ENCODE measurements at regions not wholly inside any gene's neighbourhood (a gene's known extent, or its start where the extent isn't known, plus 50 kb on each side); places are given as distances from the start of the nearest gene placed in this dataset.

DNA sequence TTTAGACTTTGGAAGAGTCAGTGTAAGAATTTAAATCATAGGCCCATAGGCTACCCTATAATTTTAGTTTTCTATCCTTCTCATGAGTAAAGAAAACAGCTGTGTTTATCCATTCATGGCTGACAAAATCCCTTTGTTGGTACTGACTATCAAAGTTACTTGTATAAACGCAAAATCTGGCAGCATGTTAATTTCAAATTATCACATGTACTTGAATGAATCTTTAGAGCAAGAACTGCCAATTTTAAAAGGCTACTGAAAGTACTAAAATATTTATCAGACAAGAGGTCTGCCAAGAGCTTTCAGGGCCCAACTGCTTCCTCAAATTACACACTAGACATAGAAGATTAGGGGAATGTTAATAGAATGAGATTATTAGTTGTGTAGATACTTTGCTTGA lies 66.6 kb downstream of the MYL12B start:
- ChIA-PET CTCF (interaction anchor here (1.0 to 2.4 kb wide), 2 partner anchors 265 to 375 kb away, joined by 3 to 4 read pairs; no protein-coding TSS in a partner anchor), POLR2A (no interaction called here)
- no peak for DNase-seq (ENCODE audit: low read depth, low spot score)
- TF ChIP-seq, protein P1, sequence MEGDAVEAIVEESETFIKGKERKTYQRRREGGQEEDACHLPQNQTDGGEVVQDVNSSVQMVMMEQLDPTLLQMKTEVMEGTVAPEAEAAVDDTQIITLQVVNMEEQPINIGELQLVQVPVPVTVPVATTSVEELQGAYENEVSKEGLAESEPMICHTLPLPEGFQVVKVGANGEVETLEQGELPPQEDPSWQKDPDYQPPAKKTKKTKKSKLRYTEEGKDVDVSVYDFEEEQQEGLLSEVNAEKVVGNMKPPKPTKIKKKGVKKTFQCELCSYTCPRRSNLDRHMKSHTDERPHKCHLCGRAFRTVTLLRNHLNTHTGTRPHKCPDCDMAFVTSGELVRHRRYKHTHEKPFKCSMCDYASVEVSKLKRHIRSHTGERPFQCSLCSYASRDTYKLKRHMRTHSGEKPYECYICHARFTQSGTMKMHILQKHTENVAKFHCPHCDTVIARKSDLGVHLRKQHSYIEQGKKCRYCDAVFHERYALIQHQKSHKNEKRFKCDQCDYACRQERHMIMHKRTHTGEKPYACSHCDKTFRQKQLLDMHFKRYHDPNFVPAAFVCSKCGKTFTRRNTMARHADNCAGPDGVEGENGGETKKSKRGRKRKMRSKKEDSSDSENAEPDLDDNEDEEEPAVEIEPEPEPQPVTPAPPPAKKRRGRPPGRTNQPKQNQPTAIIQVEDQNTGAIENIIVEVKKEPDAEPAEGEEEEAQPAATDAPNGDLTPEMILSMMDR (IDR thresholded peaks at IDR 0.05; ENCODE audit: insufficient read depth, low read length, missing control alignments), result no peak
- no peak overlapping the region for H3K4me3 ChIP-seq (ENCODE audit: low read depth, low read length)

DNA sequence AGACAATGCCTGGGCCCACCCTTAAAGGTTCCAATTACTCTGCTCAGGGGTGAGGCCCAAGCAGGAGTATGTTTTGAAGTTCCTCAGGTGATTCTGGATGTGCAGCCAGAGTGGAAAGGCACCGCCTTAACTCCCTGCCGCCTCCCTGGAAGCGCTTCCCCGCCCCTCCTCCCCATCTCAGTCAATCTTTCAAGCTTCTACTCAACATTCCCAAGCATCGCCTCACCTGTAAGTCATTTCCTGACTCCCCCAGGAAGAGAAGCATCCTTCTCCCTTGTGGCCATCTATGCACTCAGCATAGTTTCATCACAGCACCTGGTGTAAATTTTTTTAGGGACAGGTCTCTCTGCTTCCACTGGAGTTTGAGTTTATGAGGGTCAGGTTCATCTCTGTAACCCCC lies 67.5 kb downstream of the MYL12B start:
- TF ChIP-seq, protein P1 (IDR thresholded peaks at IDR 0.05; ENCODE audit: insufficient read depth, low read length, missing control alignments), result no peak

DNA sequence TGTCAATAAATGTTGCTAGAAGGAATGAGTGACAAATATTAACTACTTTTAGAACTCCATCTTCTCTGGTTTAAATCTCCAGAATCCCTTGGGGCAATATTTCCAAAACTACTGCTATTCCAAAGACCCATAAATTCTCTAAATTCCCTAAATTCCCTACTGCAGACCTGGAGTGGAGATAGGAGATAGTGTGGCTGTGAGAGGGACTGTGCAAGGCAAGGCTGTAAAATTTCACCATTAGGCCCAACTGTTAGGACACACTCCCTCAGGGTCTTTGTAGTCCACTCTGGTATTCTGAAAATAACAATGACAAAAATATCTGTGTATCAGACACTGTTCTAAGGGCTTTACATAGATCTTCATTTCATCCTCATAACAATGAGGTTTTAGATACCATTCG lies 67.9 kb downstream of the MYL12B start:
- DNase-seq (ENCODE audit: low read depth, low spot score), result no peak
- no peak overlapping the region for H3K4me3 ChIP-seq (ENCODE audit: low read depth, low read length)
- TF ChIP-seq, protein P1 (IDR thresholded peaks at IDR 0.05; ENCODE audit: insufficient read depth, low read length, missing control alignments), result no peak
- CTCF ChIA-PET, result no interaction called here
- POLR2A ChIA-PET, result no interaction called here

More for the DNA sequence above, 67.5 kb downstream of the MYL12B start:
- no peak overlapping the region for H3K4me3 ChIP-seq (ENCODE audit: low read depth, low read length)
- CTCF ChIA-PET, result interaction anchor here (1.0 kb wide), 1 partner anchor 374 kb away, joined by 3 read pairs; no protein-coding TSS in a partner anchor
- POLR2A ChIA-PET, result no interaction called here
- no peak for DNase-seq (ENCODE audit: low read depth, low spot score)

DNA sequence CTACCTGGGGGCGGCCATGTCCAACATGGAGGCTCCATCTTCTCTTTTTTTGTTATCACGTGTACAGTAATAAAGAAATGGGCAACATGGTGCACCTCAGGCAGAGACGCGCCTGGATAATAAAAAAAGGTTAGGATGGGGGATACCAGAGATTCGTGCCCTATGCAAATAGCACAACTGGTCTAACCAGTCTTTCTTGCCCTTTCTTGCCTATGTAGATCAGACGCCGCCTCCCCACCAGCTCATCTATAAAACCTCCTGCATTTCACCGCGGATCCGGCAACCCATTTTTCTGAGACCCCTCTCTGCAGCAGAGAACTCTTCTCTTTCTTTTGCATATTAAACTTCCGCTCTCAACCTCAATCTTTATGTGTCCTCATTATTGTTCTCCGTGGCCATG lies 68.7 kb downstream of the MYL12B start:
- TF ChIP-seq, protein P1 (IDR thresholded peaks at IDR 0.05; ENCODE audit: insufficient read depth, low read length, missing control alignments), result no peak
- no peak for DNase-seq (ENCODE audit: low read depth, low spot score)
- POLR2A ChIA-PET, result no interaction called here
- no peak overlapping the region for H3K4me3 ChIP-seq (ENCODE audit: low read depth, low read length)
- CTCF ChIA-PET, result interaction anchor here (1.1 kb wide), 1 partner anchor 336 kb away, joined by 4 read pairs; no protein-coding TSS in a partner anchor

DNA sequence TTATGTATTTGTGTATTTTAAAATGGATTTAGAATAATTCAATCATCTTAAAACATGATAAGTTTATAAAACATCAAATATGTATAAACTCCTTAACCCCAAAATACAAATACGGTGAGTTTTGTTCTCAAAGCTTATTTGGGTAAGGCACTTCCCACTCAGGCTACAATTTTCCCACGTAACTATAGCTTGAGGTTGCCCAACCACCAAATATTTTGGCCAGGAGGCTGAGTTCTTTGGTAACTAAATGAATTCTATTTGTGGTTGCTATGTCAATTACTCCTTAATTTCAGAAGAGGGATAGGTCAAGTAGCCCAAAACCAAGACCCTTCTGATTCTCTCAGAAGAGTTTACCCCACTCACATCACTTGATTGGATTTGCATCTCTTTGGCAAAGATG lies 70.4 kb downstream of the MYL12B start:
- TF ChIP-seq, protein P1 (IDR thresholded peaks at IDR 0.05; ENCODE audit: insufficient read depth, low read length, missing control alignments), result no peak
- DNase-seq (ENCODE audit: low read depth, low spot score), result no peak
- CTCF ChIA-PET, result no interaction called here
- POLR2A ChIA-PET, result no interaction called here
- no peak overlapping the region for H3K4me3 ChIP-seq (ENCODE audit: low read depth, low read length)

DNA sequence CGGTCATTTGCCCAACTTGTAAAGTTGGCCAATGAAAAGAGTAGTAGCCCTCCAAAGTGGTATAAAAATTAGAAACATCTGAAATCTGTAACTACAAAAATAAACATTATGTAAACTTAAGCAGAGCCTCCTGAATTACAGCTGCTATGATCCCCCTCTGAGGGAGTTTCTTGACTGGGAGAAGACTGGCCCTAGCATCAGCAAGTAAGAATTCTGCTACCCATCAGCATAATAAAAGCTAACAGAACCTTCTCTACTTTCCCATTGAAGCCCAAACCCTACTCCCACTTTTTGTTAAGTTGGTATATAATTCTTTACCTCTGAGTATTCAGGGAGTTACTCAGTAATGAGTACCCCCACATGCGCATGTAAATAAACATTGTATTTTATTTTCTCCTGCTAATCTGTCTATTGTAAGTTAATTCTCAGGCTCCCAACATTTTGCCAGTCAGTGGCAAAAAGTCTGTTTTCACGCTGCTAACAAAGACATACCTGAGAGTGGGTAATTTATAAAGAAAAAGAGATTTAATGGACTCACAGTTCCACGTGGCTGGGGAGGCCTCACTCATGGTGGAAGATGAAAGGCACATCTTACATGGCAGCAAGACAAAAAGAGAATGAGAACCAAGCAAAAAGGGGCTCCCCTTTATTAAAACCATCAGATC lies 71.3 kb downstream of the MYL12B start:
- CTCF ChIA-PET, result no interaction called here
- TF ChIP-seq, protein P1 (IDR thresholded peaks at IDR 0.05; ENCODE audit: insufficient read depth, low read length, missing control alignments), result no peak
- POLR2A ChIA-PET, result no interaction called here
- no peak overlapping the region for H3K4me3 ChIP-seq (ENCODE audit: low read depth, low read length)
- no peak for DNase-seq (ENCODE audit: low read depth, low spot score)

Data from AG04449 (cell line).